DOHH2 (cell line): ENCODE measurements at regions not wholly inside any gene's neighbourhood (a gene's known extent, or its start where the extent isn't known, plus 50 kb on each side); places are given as distances from the start of the nearest gene placed in this dataset.

Experiments
- H3F3A ChIP-seq: fragments of 200-600 bp; sonication (generic), shearing (Covaris generic); 2 replicates; pipeline ENCODE4 v1.6.0; 2016; ENCODE audit warnings: antibody characterized with exemption, mild to moderate bottlenecking; ENCODE audit not compliant: control insufficient read depth, insufficient read depth
- H3K27ac ChIP-seq: fragments of 200-600 bp; sonication (generic); 2 replicates; pipeline ENCODE4 v1.5.1; 2014; ENCODE audit warnings: low read depth, mild to moderate bottlenecking, low read length, moderate library complexity
- H3K27me3 ChIP-seq: fragments of 200-600 bp; sonication (generic); 2 replicates; pipeline ENCODE4 v1.6.1; 2014; ENCODE audit warnings: mild to moderate bottlenecking, low read length, mixed read lengths; ENCODE audit not compliant: control insufficient read depth
- H3K36me3 ChIP-seq: fragments of 200-600 bp; sonication (generic); 2 replicates; pipeline ENCODE4 v1.6.1; 2014; ENCODE audit warnings: mild to moderate bottlenecking, low read length, moderate library complexity, mixed read lengths; ENCODE audit not compliant: control insufficient read depth
- H3K4me1 ChIP-seq: fragments of 200-600 bp; sonication (generic); 2 replicates; pipeline ENCODE4 v1.6.1; 2014; ENCODE audit warnings: mild to moderate bottlenecking, low read length, mixed read lengths; ENCODE audit not compliant: control insufficient read depth
- H3K4me2 ChIP-seq: fragments of 200-600 bp; sonication (generic); 2 replicates; pipeline ENCODE4 v1.6.0; 2014; ENCODE audit warnings: mild to moderate bottlenecking, low read length, moderate library complexity
- H3K4me3 ChIP-seq: fragments of 200-600 bp; sonication (generic); 2 replicates; pipeline ENCODE4 v1.5.1; 2014; ENCODE audit warnings: mild to moderate bottlenecking, low read length, mixed read lengths
- H3K79me2 ChIP-seq: fragments of 200-600 bp; sonication (generic); 2 replicates; pipeline ENCODE4 v1.6.1; 2014; ENCODE audit warnings: mild to moderate bottlenecking, low read length, mixed read lengths; ENCODE audit not compliant: control insufficient read depth
- H3K9me2 ChIP-seq: fragments of 200-600 bp; sonication (generic); replicated peaks from 2 replicates; pipeline ENCODE4 v1.6.1; 2014; ENCODE audit warnings: mild to moderate bottlenecking, low read length, mixed read lengths; ENCODE audit not compliant: control insufficient read depth
- H3K9me3 ChIP-seq: fragments of 200-600 bp; sonication (generic); 2 replicates; pipeline ENCODE4 v1.6.1; 2014; ENCODE audit warnings: antibody characterized with exemption, low read length, mixed read lengths; ENCODE audit not compliant: control insufficient read depth, insufficient read depth
- H4K20me1 ChIP-seq: fragments of 200-600 bp; sonication (generic); 2 replicates; pipeline ENCODE4 v1.6.0; 2014; ENCODE audit warnings: low read depth, mild to moderate bottlenecking, antibody characterized with exemption, low read length, moderate library complexity; ENCODE audit not compliant: control insufficient read depth, insufficient read depth
- EZH2phosphoT487 ChIP-seq: fragments of 200-600 bp; sonication (generic); IDR thresholded peaks from 2 replicates; pipeline ENCODE4 v1.6.1; 2017; ENCODE audit warnings: borderline replicate concordance, mild to moderate bottlenecking, antibody characterized with exemption, low read length, moderate library complexity, mixed read lengths
- TF ChIP-seq, protein P1 (sequence below): fragments of 200-600 bp; sonication (generic); IDR thresholded peaks from one replicate; pipeline ENCODE4 v1.5.1; 2014; ENCODE audit warnings: antibody characterized with exemption, mild to moderate bottlenecking, low read depth, low read length; ENCODE audit not compliant: poor library complexity, severe bottlenecking

DNA sequence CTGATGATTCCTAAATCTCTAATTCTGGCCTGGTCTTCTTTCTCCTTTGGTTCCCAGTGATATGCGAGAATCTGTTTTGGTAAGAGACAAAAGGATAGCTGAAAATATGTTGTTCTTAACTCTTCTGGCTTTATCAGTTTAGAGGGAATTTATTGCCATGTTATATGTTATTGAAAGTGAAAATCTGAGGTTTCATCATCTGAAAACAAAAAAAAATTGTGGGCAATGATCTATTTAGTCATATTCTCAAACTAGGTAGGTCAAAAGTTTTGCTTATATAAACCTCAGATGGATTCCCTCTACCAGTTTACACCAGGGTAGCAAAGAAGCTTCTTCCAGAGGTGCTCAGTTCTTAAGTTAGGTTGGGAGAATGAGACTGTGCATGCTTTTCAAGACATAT is 103.6 kb downstream of the ITM2A start:
- Histone ChIP-seq H3K27ac (no peak overlapping the region), H4K20me1 (no peaks in the 10 kb centered on the region), H3K79me2 (no peaks in the 10 kb centered on the region), H3K4me2 (no peak overlapping the region), H3K9me2 (no peaks in the 10 kb centered on the region), H3K9me3 (no peaks in the 10 kb centered on the region), H3F3A (no peaks in the 10 kb centered on the region), H3K36me3 (no peaks in the 10 kb centered on the region), H3K4me1 (no peaks in the 10 kb centered on the region; the same call in 1 of the 2 replicates), H3K4me3 (no peak overlapping the region), H3K27me3 (no peaks in the 10 kb centered on the region)
- TF ChIP-seq EZH2phosphoT487: no peak
- TF ChIP-seq, protein P1, sequence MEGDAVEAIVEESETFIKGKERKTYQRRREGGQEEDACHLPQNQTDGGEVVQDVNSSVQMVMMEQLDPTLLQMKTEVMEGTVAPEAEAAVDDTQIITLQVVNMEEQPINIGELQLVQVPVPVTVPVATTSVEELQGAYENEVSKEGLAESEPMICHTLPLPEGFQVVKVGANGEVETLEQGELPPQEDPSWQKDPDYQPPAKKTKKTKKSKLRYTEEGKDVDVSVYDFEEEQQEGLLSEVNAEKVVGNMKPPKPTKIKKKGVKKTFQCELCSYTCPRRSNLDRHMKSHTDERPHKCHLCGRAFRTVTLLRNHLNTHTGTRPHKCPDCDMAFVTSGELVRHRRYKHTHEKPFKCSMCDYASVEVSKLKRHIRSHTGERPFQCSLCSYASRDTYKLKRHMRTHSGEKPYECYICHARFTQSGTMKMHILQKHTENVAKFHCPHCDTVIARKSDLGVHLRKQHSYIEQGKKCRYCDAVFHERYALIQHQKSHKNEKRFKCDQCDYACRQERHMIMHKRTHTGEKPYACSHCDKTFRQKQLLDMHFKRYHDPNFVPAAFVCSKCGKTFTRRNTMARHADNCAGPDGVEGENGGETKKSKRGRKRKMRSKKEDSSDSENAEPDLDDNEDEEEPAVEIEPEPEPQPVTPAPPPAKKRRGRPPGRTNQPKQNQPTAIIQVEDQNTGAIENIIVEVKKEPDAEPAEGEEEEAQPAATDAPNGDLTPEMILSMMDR: no peak

DNA sequence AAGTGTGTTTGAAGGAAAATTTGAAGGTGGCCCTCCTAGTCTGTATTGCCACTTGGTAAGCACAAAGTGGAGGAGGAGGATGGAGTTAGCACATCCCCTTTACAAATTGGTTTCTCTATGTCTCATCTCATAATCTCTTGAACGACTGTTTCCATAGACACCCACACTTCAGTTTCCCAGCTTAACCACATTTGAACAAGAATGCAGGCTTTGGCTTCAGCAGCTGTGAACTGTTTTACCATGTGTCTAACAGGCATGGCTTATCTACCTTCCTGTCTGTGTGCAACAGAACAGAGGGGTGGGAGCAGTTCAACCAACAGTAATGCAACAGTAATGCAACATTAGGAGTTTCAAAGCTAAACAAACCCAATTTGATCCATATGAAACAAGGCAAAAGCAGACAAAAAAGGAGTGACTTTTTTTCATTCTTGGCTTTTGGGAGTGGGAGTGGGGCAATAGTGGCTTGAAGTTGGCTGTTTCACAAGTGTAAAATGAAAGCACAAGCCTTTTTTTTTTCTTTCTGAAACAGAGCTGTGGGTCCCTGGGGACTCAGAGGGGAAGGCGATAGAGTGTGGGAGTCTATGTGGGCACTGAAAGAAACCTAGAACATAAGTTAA is 108.0 kb downstream of the ITM2A start:
- no peak overlapping the region for H3K27ac ChIP-seq
- H3K4me1 ChIP-seq: no peaks in the 10 kb centered on the region; the same call in 1 of the 2 replicates
- H3K4me3 ChIP-seq: no peak overlapping the region
- no peaks in the 10 kb centered on the region for H3K27me3 ChIP-seq
- no peaks in the 10 kb centered on the region for H3F3A ChIP-seq
- H3K36me3 ChIP-seq: no peaks in the 10 kb centered on the region
- H3K9me2 ChIP-seq: no peaks in the 10 kb centered on the region
- H3K9me3 ChIP-seq: no peaks in the 10 kb centered on the region
- H3K4me2 ChIP-seq: no peak overlapping the region
- no peak for TF ChIP-seq EZH2phosphoT487
- TF ChIP-seq, protein P1: no peak
- no peaks in the 10 kb centered on the region for H4K20me1 ChIP-seq
- H3K79me2 ChIP-seq: no peaks in the 10 kb centered on the region

DNA sequence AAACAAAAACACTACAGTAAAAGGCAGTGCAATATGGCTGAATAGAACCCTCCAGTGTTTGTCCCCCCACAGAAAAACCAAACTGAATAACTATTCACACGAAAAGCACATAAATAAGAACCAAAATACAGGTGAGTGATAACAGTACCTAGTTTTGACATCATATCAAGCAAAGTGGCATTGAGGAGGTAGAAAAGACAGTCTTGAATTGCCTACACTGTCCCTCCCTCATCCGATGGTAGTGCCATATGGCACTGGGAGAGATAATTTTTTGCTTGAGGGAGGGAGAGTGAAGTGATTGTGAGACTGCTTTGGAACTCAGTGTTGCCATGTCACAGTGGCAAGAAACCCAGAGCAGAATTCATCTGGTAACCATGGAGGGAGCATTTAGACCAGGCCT is 99.2 kb downstream of the GPR174 start:
- Histone ChIP-seq H3K4me3 (no peak overlapping the region), H3K4me2 (no peak overlapping the region), H3K36me3 (no peaks in the 10 kb centered on the region), H4K20me1 (no peaks in the 10 kb centered on the region), H3K27ac (no peak overlapping the region), H3K9me3 (no peaks in the 10 kb centered on the region), H3K27me3 (no peaks in the 10 kb centered on the region), H3K79me2 (no peaks in the 10 kb centered on the region), H3K9me2 (no peaks in the 10 kb centered on the region), H3K4me1 (no peaks in the 10 kb centered on the region), H3F3A (no peaks in the 10 kb centered on the region)
- no peak for TF ChIP-seq EZH2phosphoT487
- TF ChIP-seq, protein P1: no peak
